Stimulated activated CD8-positive, alpha-beta memory T cell treated with anti-CD3 and anti-CD28 coated beads, Interleukin-2, amount 100 ng/mL, for 1 hour (primary cell): ENCODE measurements at regions not wholly inside any gene's neighbourhood (a gene's known extent, or its start where the extent isn't known, plus 50 kb on each side); places are given as distances from the start of the nearest gene placed in this dataset.
"Not testable (repeated sequence)": the region's sequence is repeated elsewhere in the genome, so short reads cannot be mapped to it uniquely, and the experiment has no call there.

Experiments
- DNase-seq, 2 donors: peaks; one replicate each; pipeline ENCODE4 v3.0.0-alpha.2; 2020; ENCODE audit warnings: low read depth in 2 of 2

DNA sequence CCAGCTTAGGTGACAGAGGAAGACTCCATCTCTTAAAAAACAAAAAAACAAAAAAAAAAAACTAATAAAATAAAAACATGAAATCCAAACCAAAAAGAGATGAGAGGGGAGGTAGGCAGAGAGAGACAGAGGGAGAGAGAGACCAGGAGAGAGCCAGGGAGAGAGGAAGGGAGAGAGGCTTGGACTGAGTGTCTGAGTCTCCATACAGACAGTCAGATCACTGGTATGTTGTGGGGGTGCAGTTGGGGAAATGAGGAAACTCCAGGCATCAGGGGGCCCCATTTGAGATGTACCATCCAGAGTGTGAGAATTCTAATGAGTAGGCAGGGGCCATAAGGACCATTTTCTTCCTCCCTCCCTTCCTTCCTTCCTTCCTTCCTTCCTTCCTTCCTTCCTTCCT lies 53.1 kb upstream of the SEPTIN5 start:
- DNase-seq = no peak

DNA sequence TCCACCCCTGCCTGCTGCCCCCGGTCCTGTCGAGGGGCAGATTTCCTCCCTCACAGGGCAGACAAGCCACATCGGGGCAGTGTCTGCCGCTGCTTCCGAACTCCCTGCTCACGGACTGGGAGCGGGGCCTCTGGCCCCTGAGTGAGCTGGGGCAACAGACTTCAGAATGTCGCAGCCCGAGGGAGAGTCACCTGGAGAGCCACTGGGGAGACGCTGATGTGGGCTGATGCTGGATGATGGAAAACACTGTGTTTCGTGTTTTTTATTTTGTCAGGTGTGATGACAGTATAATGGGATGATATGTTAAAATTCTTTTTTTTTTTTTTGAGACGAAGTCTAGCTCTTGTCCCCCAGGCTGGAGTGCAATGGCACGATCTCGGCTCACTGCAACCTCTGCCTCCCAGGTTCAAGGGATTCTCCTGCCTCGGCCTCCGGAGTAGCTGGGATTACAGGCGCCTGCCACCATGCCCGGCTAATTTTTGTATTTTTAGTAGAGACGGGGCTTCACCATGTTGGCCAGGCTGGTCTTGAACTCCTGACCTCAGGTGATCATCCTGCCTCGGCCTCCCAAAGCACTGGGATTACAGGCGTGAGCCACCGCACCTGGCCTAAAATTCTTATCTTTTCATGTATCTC lies 52.1 kb upstream of the SEPTIN5 start:
- DNase-seq = not testable (repeated sequence)

DNA sequence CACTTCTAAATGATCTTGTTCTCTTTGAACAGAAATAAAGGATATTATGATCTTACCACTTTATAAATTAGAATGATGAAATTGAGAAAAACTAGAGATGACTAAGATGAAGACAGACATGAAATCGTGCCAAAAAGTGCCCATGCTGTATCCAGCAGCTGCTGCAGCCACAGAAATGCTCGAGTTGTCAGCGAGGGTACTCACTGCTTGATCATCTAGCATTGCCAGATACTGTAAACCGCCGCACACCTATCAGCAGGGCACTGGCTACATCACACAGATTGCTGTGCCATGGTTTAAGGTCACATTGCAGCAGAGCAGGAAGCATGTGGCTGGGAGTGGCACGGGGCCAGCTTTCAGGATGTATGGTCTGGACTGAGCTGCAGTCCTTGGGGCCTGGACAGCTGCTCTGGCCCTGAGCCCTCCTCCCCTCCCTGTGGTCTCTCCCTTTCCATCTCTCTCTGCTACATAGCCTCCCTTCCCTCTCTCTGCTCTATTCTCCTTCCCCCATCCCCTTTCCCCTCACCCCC lies 51.0 kb upstream of the SEPTIN5 start:
- no peak for DNase-seq

DNA sequence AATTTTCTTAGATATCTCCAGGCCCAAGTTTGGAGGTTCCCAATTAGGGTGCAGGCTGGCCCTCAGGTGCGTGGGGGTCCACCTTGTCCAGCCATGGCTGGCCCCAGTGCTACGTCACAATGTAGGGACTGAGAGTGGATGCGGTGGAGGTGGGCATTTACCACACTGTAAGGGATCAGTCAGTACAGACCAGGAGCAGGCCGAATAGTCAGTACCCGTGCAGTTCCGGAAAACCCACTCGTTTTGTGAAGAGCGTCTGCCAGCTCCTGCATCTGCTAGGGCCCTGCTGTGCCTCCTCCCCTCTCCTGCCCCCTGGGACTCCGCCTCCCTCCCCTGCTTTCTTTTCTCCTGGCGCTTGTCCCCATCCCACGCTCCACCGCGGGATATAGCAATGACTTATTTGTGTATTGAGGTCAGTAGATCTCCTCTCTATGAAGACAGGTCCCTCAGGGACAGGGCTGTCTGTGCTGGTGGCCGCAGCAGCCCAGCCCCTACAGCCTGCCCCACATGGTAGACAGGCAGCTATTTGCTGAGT lies 50.4 kb upstream of the SEPTIN5 start:
- no peak for DNase-seq

DNA sequence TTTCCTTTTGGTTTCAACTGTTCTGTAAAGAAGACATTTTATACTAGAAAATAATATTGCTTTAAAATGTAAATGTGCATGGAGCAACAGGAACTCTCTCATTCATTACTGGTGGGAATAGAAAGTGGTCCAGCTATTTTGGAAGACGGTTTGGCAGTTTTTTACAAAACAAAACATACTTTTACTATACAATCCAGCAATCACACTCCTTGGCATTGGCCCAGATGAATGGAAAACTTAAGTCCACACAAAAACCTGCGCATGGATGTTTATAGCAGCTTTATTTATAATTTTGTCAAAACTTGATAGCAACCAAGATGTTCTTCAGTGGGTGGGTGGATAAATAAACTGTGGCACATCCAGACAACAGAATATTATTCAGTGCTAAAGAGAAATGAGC lies 49.9 kb upstream of the SEPTIN5 start:
- DNase-seq = no peak
